GM11168 (cell line): ENCODE measurements at regions not wholly inside any gene's neighbourhood (a gene's known extent, or its start where the extent isn't known, plus 50 kb on each side); places are given as distances from the start of the nearest gene placed in this dataset.

Experiments used
- in situ Hi-C: fragments of 300-500 bp; cut with MboI; formaldehyde crosslinking; loops from one replicate; pipeline ENCODE4 v1.12.0; 2022; ENCODE audit warnings: low sequenced_read_pairs; ENCODE audit not compliant: unreplicated experiment

DNA sequence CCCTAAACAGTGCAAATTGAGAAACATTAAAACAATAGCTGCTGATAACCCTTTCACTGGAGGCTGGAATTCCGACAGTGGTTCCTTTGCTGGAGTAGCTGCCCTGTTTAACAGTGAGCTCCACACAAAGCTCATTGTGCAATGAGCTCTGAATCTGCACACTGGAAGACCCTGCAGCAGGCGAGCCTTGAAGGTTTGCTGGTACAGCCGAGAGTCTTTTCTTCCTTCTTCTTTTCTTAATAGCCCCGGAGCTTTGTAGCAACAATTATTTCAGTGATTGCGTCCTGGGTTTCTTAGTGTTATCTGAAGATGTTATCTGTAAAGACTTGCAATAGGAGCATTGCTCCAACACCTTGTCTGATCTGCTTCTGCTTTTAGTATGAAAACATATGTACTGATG is 50.8 kb upstream of the CXCR4 start:
- in situ Hi-C loops: no loop called here

GRCh38 chr2:136167721-136168475 is 49.9 kb upstream of the CXCR4 start:
- in situ Hi-C loops: no loop called here
